Stimulated activated CD8-positive, alpha-beta memory T cell treated with anti-CD3 and anti-CD28 coated beads, Interleukin-7, amount 100 ng/mL, for 24 hours (primary cell): ENCODE measurements at regions not wholly inside any gene's neighbourhood (a gene's known extent, or its start where the extent isn't known, plus 50 kb on each side); places are given as distances from the start of the nearest gene placed in this dataset.

ENCODE experiments used
- DNase-seq: peaks from one replicate; pipeline ENCODE4 v3.0.0-alpha.2; 2020; ENCODE audit warnings: low read depth

DNA sequence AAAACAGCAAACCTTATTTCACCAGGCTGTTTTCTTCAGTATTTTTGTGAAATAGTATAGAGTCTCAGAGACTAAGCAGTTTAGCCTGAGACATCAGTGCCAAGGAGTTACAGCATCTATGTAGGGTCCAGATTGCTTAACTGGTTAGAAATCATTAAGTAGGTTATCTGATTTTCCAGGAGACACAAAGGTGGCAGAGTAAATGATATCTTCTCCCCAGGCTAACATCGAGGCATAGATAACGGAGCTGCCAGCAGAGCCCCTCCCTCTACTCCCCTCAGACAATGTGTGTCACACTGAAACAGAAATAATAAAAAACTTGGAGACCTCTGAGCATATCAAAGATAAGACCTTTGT lies 473.0 kb upstream of the CITED2 start:
- DNase-seq, result no peak

DNA sequence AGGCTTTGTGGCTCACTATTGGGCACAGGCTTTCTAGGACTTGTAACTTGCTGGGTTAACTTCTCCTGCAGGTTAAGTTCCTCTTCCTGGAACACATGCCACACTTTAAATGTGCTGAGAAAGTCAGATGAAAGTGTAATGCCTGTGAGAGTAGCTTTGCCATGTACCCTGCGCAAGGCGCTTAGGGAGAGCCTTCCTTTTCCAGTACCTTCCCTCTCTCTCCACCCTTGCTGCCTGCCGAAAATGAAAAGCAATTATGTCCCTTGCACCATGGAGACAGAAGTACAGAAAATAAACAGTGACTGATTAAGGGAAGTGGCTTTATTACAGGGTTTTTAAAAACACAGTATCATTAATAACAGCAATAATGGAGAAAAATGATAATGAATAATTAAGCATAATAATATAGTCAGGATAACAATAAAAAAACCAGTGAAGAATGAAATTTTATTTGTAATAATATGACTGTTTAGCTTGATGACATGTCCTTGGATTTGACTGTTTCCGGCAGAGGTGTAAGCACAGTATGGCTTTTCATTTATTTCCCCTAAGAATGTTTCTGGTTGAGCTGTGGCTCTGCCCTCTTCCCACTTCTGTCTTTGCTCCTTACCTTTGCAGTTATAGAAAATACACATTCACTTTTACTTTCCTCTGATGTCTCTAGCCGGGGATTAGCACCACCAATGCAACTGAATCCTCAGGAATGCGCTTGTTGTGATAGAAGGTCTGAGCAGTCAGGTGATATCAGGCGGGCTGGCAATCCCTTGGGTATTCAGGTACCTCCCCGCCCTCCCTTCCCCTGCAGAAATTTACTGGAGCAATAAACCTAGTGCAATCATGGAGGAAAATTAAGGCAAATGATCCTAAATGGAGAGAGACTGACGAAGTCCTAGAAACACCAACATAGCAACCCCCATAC lies 472.3 kb upstream of the CITED2 start:
- DNase-seq, result no peak

DNA sequence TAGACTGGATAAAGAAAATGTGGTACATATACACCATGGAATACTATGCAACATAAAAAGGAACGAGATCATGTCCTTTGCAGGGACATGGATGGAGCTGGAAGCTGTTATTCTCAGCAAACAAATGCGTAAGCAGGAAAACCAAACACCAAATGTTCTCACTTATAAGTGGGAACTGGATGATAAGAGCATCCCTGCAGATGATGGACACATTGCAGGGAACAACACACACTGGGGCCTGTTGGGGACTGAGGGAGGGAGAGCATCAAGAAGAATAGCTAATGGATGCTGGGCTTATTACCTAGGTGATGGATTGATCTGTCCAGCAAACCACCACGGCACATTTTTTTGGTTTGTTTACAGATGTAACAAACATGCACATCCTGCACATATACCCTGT lies 470.5 kb upstream of the CITED2 start:
- no peak for DNase-seq

DNA sequence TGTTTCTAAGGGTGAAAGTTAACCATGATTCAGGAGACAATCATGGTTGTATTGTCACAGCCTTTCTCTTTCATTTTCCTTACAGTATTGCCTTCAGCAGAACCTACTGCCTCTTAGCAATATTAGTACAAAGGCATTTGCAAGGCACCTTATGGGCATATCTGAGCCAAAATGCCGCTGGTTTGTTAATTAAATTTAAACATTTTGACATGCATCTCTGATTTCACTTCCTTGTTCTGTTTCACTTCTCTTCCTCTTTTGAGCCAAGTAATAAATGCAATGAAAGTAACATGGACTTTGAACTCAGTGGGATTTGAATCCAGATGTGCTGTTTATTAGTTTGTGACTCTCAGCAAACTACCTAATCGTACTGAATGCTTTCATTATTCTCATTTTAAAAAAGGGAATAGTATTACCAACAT lies 467.4 kb upstream of the CITED2 start:
- no peak for DNase-seq

DNA sequence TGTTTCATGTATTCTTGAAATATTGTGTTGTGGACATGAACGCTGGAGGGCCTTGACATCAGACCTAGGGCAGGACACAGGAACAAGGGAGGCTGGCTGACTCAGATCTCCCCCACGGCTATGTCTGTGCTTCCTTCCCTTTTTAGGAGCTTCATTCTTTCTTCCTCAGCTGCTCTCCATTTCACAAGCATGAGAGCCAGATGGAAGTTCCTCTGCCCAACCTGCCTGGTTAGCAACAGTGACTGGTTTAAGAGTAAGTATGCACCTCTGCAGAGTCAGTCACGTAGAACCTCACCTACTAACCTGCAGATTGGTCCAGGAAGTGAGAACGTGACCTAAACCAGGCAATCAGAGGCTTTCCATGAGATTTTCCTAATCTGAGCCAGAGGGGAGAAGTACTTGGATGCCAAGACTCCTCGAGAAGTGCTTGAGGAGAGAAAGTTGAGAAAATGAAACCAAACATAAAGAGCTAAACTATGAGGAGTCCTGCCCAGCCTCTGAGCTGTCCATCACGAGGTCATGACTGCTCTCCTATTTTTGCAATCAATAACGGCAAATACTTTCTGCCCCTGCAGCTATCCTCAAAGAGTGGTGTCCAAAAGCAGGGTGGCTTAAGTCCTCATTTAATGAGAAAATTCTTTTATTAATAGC lies 465.2 kb upstream of the CITED2 start:
- no peak for DNase-seq

DNA sequence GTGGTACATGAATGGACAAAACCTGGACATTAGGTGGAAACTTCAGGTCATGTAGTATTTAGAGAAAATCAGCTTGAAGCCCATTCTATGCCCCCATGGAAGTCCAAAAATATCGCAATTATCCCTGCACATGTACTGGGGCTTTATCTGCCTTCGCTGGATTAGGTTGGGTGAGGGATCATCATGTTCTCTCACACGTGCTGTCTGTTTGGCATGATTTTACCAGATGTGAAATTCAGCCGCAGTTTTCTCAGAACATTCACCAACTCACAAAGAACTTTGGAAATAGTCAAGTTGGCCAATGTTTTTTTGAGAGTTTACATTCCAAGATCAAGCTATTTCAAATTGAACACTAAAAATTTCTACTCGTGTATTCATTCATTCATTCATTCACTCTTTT lies 459.8 kb upstream of the CITED2 start:
- DNase-seq, result no peak

DNA sequence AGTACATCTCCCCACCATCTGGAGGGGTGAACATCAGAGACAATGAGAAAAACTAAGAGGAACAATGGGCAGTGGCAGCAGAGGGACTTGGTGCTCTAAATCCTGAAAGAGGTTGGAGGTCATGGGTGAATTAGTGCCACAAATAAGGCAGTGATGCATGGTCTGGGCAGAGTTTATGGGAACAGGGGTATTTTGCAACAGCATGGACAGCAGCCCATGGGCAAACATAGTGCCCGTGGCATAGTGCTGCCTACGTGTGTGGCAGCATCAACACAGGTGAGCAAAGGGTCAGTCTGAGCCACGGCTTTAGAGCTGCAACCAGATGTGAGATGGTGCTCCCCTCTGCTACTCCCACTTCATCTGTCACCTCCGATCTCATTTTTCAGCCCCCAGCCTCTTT lies 459.1 kb upstream of the CITED2 start:
- no peak for DNase-seq

DNA sequence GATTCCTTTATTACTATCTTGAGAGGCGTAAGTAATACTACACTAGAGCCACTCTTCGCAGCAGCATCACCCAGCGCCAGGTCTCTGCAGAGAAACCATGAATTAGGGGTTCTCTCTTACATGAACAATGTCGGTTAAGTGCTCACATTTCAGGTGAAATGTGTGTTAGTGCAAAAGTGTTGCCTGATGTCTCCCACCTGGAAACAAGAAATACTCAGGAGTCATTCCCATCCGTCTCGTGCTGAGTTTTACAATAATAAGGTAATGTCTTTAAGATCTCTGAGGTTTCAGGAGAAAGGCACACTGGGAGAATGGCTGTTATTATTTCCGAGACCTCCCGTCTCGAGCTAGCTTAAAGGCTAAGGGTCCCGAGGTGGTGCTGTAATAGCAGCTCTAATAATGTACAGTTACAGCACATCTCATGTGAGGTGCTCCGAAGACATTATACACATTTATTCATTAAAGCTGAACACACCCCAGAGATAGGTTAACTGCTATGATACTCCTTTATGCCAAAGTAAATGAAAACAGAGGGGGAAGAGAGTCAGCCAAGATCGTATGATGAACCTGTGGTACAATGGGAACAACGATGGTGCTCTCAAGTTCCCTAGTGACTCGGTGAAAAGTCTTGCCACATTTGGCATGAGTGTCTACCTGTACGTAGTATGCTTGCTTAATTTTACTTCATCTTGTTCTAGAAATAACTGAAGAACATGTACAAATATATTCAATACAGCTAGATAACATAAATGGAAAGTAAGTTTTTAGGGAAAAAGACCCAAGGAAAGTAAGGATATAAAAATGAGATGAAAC lies 458.3 kb upstream of the CITED2 start:
- no peak for DNase-seq

DNA sequence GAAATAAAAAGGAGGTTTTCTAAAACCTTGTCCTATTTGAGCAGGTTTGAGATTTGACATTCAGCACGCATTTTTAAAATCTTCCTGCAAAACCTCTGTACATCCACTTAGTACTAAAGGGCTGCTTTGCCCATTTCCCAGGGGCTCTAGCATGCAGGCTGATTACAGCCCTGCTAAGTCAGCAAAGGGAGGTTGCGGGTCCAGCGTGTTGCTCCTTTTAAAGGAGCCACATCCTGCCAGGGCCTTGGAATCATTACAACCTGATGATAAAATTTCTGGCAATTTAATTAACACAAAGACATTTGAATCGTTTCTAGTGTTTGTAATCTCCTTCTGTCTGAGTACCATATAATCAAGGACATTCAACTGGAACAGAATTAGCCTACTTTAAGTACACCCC lies 455.1 kb upstream of the CITED2 start:
- DNase-seq, result no peak

DNA sequence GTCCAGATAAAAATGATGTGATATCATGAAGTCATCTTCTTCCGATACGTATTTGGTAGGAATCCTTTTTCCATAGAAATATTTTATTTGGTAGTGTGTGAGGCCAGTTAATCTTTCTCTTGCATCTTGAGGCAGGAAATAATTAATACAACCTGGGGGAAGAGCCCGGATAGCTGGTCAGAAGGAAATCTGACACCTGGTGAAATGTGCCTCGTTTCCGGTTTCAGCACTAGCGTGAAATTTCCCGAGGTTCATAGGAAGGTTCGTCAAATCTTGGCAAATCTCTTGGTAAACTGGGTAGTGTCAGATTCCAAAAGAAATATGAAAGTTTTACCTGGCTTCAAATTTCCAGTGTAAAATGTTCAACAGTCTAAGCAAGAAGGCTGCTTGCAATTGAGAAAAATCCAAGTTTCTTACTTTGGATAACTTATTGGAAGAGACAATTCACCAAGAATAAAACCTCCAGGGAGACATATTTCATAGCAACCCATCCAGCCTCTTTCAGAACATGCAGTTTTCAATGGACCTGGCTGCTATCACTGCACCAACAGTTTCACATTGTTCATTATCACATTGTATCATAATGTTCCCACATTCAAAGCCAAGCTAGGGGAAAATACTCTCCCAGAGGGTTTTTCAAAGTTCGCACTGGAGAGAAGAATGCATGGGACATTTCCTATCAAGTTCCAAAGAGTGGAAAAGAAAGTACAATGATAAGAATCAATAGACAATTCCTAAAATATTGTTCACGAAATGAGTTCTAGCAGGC lies 454.5 kb upstream of the CITED2 start:
- DNase-seq, result no peak

DNA sequence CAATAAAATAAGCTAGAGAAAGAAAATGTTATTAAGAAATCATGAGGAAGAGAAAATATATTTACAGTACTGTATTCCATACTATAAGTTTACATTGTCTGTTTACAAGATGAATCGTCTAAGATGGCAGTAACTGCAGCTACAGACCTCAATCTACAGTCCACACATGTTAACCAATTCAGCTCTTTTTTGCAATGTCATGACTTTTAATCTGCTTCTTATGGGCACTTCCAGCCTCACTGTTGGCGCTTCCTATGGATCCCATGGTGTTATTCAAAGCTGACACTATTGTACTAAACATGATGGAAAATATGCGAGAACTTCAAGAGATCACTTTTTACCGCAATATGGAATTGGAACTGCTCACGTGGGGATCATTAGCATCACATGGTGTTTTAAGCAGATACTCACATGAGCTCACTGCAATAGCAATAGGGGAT lies 451.5 kb upstream of the CITED2 start:
- DNase-seq, result no peak

DNA sequence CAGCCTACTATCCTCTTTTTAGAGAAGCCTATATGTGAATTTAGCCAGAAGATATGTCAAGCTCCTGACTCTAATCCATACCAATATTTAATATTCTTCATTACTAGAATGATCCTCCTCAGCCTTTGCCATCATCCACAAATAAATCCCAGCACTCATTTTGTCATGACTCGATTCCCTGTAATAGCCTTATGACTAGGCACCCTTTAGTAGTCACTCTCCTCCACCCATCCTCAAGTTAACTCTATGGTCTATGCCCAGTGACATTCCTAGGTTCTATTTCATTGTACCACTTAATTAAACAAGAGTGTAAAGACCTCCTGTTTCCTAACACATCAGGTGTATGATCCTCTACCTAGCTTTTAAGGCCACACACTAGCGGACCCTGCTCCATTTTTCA lies 450.4 kb upstream of the CITED2 start:
- DNase-seq, result no peak

DNA sequence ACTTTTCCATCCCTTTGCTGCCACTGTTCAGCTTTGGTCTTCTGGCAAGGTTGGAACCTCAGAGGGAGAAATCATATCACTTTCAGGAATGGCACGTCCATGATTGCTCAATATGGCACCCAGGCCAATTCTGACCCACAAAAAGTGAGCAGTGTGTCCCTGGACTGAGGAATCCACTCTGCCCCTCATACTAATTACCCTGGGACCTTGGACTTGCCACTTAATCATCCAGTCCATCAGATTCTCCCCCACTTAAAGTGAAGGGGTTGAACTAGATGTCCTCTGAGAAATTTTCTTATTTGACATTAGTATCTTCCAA lies 449.3 kb upstream of the CITED2 start:
- DNase-seq, result no peak

DNA sequence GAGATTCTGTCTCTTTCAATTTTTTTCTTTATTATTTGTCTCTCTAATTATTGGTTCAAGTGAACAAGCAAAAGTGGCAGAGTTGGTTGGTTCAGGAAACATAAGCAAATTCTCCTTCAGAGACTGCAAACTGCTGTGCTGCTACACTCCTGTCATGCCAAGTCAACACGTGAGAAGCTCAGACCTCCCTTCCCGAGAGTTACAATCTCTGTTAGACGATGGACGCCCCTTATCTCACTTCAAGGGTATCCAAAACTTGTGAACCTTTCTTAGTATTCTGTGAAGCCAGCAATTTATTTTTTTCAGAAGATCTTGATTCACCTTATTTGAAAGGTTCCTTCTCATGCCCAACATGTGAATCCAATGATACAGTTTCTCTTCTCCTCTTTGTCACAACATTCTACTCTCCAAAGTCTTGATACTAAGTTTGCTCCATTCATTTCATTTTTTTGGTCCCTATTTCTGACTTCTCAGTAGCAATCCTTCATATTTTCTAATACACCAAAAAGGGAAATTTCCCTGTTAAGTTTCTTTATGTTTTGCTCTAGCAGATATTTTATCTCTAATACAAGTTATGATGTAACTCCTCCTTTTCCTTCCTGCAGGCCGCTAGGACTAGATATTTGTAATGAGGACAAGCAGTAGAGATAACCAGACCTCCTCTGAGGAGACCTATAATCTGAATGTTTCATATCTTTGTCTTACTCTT lies 448.8 kb upstream of the CITED2 start:
- DNase-seq, result no peak

DNA sequence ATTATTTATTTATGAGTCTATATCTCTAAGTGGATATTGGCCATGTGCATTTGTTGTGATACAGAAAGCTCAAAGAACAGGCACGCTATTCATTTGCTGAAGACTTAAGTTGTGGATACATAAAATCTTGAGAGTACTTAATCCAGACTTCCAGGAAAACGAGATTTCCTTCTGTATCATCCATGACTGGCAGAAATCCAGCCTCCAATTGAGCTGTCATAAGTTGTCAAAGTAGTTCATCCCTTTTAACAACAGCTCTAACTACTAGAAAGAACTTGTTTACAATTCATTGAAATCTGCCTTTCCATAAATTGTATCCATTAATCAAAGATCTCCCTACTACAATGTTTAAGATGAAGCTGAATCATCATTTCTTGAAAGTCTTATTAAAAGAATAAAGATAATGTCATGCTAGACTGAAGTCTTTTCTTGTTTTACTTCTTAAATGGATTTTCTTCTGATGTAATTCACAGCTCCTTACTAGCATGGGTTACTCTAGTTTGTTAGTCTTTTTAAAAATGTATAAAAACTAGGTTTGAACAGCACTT lies 447.3 kb upstream of the CITED2 start:
- no peak for DNase-seq

DNA sequence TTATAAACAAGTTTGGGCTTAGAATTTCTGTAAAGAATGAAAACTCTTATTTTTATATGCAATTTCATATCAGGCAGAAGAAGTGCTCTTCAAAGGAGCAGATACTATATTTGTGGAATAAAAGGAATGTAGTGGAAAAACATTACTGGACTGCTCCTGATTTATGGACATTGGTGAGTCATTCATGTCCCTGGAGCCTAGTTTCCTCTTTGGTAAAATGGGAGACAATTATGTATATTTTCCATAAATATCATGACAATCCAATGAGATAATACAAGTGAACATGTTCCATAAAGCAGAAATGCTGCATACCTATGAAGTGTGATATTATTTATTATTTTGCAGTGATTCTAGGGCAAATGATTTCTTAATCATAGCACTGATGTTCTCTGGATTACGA lies 445.8 kb upstream of the CITED2 start:
- DNase-seq, result no peak

DNA sequence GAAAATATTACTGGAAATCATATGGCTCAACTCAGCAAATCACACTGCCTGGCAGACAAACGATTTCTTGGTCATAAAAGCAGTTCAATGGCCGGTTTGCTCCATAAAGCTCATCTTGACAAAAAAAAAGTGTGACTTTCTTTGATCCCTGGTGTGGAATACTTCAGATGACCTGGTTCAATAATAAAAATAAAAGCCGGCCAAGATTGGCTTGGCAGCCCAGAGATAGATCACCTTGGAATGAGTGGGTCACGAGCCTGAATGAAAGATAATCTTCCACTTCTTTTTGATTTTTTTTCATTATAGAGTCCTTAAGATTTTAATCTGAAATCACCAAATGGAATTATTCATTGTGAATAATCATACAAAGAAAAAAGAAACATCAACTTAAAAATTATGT lies 445.3 kb upstream of the CITED2 start:
- no peak for DNase-seq

DNA sequence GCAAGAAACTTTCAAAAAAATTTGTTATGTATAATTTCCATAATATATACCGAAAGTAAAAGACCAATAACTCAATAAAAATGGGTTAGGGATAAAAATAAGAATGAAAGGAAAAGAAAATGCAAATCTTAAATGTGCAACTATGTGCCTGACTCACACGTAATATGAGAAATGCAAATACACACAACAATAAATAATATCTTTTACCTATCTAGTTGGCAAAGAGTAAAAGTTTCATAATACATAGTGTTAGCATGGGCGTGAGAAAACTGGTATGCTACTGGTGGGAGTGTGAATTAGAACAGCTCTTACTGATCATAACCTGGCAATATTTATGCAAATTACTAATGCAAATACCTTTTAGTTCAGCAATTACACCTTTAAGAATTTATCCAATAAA lies 438.5 kb upstream of the CITED2 start:
- DNase-seq, result no peak

DNA sequence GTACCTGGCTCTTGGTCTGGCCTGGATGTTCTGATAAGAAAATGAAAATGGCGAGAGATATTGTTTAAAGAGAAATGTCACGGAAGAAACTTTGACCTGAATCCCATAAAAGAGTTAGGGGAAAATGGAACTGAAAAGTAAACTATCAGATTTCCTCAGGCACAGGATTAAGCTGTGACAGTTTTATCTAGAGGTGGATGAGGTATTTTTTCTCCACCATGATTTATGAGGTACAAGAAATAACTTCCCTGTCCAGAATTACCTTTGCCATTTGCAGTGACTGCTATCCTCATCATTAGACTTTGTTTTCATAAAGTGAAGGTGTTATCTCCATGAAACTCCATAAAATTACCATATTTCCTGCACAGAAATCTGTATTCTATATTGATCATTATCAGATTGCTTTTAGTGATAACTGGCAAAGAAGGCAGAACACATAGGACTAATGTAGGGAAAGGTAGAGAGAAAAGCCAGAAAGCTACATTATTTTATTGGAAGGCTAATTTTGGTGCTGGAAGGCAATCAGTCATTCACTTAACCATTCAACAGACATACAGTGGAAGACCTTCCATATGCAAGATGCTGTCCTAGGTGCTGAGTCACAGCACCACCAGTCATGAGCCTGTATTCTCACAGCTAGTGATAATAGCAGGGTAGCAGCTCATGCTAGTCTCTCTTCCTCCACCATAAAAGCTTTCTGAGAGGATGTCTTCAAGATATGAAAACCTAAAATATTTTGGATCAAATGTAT lies 427.3 kb upstream of the CITED2 start:
- DNase-seq, result no peak

DNA sequence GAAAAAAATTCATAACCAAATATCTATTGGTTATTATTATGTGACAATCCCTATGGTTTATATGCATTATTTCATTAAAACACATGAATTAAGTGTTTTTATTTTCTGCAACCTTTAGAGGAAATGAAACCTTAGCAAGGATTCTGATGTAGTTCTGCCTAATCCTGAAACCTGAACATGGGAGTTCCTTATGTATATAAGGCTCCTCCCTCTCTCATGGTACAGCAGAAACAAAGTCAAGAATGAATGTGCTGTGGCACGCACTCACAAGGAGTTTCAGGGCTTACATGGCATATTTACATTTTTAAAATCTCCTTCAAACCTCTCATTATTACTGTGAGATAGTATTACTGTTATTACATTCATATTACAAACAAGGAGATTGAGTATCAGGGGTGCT lies 426.4 kb upstream of the CITED2 start:
- no peak for DNase-seq

DNA sequence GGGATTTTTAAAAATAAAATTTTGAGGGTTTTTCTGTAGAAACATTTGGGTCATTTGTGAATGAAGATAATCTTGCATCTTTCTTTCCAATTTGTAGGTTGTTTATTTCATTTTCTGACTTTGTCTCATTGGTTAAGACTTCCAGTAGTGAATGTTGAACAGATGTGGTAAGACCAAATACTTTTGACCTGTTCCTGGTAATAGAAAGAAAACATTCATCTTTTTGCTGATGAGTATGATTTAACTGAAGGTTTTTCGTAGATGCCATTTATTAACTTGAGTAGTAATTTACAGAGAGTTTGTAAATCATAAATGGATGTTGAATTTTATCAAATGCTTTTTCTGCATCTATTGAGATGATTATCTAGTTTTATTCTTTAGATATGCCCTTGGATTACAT lies 416.1 kb upstream of the CITED2 start:
- no peak for DNase-seq
